Kidney capillary endothelial cell (primary cell): ENCODE measurements at regions not wholly inside any gene's neighbourhood (a gene's known extent, or its start where the extent isn't known, plus 50 kb on each side); places are given as distances from the start of the nearest gene placed in this dataset.
"Not testable (repeated sequence)": the region's sequence is repeated elsewhere in the genome, so short reads cannot be mapped to it uniquely, and the experiment has no call there.

Experiments used
- DNase-seq: peaks from one replicate; pipeline ENCODE4 v3.0.0-alpha.2; 2018; ENCODE audit warnings: low spot score

- peak; percentile 21 for DNase-seq
These were observed 148.7 kb downstream of the PRL start for GRCh38 chr6:22147921-22148776.

GRCh38 chr6:22149096-22149495 is 147.7 kb downstream of the PRL start:
- DNase-seq: no peak

- no peak for DNase-seq
These were observed 147.1 kb downstream of the PRL start for GRCh38 chr6:22149501-22150367.

- no peak for DNase-seq
These were observed 146.3 kb downstream of the PRL start for GRCh38 chr6:22150368-22151035.

GRCh38 chr6:22151892-22152291 is 144.9 kb downstream of the PRL start:
- DNase-seq: no peak

- no peak for DNase-seq
These were observed 144.0 kb downstream of the PRL start for GRCh38 chr6:22152841-22153240.

- DNase-seq: no peak
These were observed 143.3 kb downstream of the PRL start for GRCh38 chr6:22153384-22154158.

GRCh38 chr6:22155551-22155950 is 141.3 kb downstream of the PRL start:
- no peak for DNase-seq

GRCh38 chr6:22157233-22157632 is 139.6 kb downstream of the PRL start:
- DNase-seq: no peak

- no peak for DNase-seq
These were observed 132.6 kb downstream of the PRL start for GRCh38 chr6:22164236-22164635.

- DNase-seq: not testable (repeated sequence)
These were observed 125.8 kb downstream of the PRL start for GRCh38 chr6:22171006-22171405.

GRCh38 chr6:22171885-22172284 is 125.0 kb downstream of the PRL start:
- not testable (repeated sequence) for DNase-seq

GRCh38 chr6:22173311-22173710 is 123.5 kb downstream of the PRL start:
- DNase-seq: no peak

- DNase-seq: not testable (repeated sequence)
These were observed 116.6 kb downstream of the PRL start for GRCh38 chr6:22180250-22180649.

- no peak for DNase-seq
These were observed 112.5 kb downstream of the PRL start for GRCh38 chr6:22184371-22184770.

- DNase-seq: no peak
These were observed 106.9 kb downstream of the PRL start for GRCh38 chr6:22189946-22190345.

GRCh38 chr6:22194188-22194921 is 102.5 kb downstream of the PRL start:
- no peak for DNase-seq

- DNase-seq: no peak
These were observed 97.1 kb downstream of the PRL start for GRCh38 chr6:22199771-22200170.

- DNase-seq: no peak
These were observed 92.7 kb downstream of the PRL start for GRCh38 chr6:22204153-22204552.

- DNase-seq: no peak
These were observed 91.6 kb downstream of the PRL start for GRCh38 chr6:22205266-22205665.

- no peak for DNase-seq
These were observed 90.7 kb downstream of the PRL start for GRCh38 chr6:22206106-22206505.
